Motor neuron (in vitro differentiated cells): ENCODE measurements at regions not wholly inside any gene's neighbourhood (a gene's known extent, or its start where the extent isn't known, plus 50 kb on each side); places are given as distances from the start of the nearest gene placed in this dataset.

Experiments used
- ATAC-seq, 8 experiments: fragments of 200-7000 bp; cut with Tn5 transposase; replicated peaks in 6 of 8; 2 replicates each; pipeline ENCODE4 v1.8.0; 2021; ENCODE audit warnings: mild to moderate bottlenecking in 8 of 8, moderate library complexity in 8 of 8
- H3K27ac ChIP-seq, 2 donors: fragments of 250-450 bp; sonication (Bioruptor Pico); 2 replicates each; pipeline ENCODE4 v1.9.0; 2021; ENCODE audit warnings: antibody characterized with exemption in 2 of 2, mild to moderate bottlenecking in 2 of 2, moderate library complexity in 1 of 2
- H3K4me1 ChIP-seq, 2 donors: fragments of 250-450 bp; sonication (Bioruptor Pico); replicated peaks in 1 of 2; 2 replicates each; pipeline ENCODE4 v1.6.1; 2021; ENCODE audit warnings: antibody characterized with exemption in 2 of 2, mild to moderate bottlenecking in 2 of 2, moderate library complexity in 1 of 2
- H3K4me3 ChIP-seq, 5 donors: fragments of 250-450 bp; sonication (Bioruptor Pico); 2 replicates each; pipeline ENCODE4 v1.9.0; 2021; ENCODE audit warnings: antibody characterized with exemption in 5 of 5, mild to moderate bottlenecking in 5 of 5, moderate library complexity in 4 of 5
- WGBS, 10 experiments: fragments of 450-650 bp; shearing (Covaris generic); methylation state at CpG; one replicate each; pipeline ENCODE4 v1.0.0; 2022; 5-methylcytosine and 5-hydroxymethylcytosine counted together
- in situ Hi-C, 9 experiments: fragments of 400-800 bp; cut with MboI; loops; one replicate each; pipeline ENCODE4 v1.15.0; 2021; ENCODE audit warnings: low sequenced_read_pairs in 9 of 9, low pct_unique_long_range_greater_than_20kb in 2 of 9; ENCODE audit not compliant: unreplicated experiment in 9 of 9

- WGBS, 10 experiments, result 35 to 100% (median 79%) methylated on average over 1 to 4 of the region's 13 CpGs; no CpG with 5 or more reads in 3 of the 10 experiments
- H3K4me1 ChIP-seq, result peaks cover 0 to 7% of the 10 kb centered on the region in 2 donors
- H3K27ac ChIP-seq, result no peak overlapping the region
- in situ Hi-C loops, result no loop called here
- no peak for ATAC-seq
- no peak overlapping the region for H3K4me3 ChIP-seq
These were observed 78.6 kb upstream of the ADRA2C start for GRCh38 chr4:3687538-3687937.

GRCh38 chr4:3686753-3687152 lies 79.4 kb upstream of the ADRA2C start:
- WGBS, 10 experiments, result 0 to 85% (median 51%) methylated on average over 1 to 5 of the region's 8 CpGs; no CpG with 5 or more reads in 1 of the 10 experiments
- peak in 3 of 8 experiments; percentile 59 to 87 (median 65) for ATAC-seq
- no peak overlapping the region for H3K27ac ChIP-seq
- H3K4me1 ChIP-seq, result peaks cover 0 to 7% of the 10 kb centered on the region in 2 donors
- in situ Hi-C loops, result no loop called here
- H3K4me3 ChIP-seq, result no peak overlapping the region

- H3K27ac ChIP-seq, result no peak overlapping the region
- 28 to 87% (median 79%) methylated on average over 2 to 10 of the region's 15 CpGs; no CpG with 5 or more reads in 3 of the 10 experiments for WGBS, 10 experiments
- ATAC-seq, result no peak
- in situ Hi-C loops, result no loop called here
- H3K4me3 ChIP-seq, result no peak overlapping the region
- H3K4me1 ChIP-seq, result peaks cover 0 to 7% of the 10 kb centered on the region in 2 donors
These were observed 81.0 kb upstream of the ADRA2C start for GRCh38 chr4:3685081-3685645.

GRCh38 chr4:3684546-3684945 lies 81.6 kb upstream of the ADRA2C start:
- no peak for ATAC-seq
- in situ Hi-C loops, result no loop called here
- H3K4me3 ChIP-seq, result no peak overlapping the region
- no peak overlapping the region for H3K27ac ChIP-seq
- peaks cover 0 to 12% of the 10 kb centered on the region in 2 donors for H3K4me1 ChIP-seq
- WGBS, 10 experiments, result 56 to 100% (median 92%) methylated on average over 1 to 7 of the region's 8 CpGs; no CpG with 5 or more reads in 5 of the 10 experiments

GRCh38 chr4:3683744-3684421 lies 82.3 kb upstream of the ADRA2C start:
- H3K4me3 ChIP-seq, result no peak overlapping the region
- ATAC-seq, result no peak
- no peak overlapping the region for H3K27ac ChIP-seq
- peaks cover 0 to 12% of the 10 kb centered on the region in 2 donors for H3K4me1 ChIP-seq
- WGBS, 10 experiments, result 60 to 85% (median 76%) methylated on average over 2 to 15 of the region's 30 CpGs; no CpG with 5 or more reads in 6 of the 10 experiments
- in situ Hi-C loops, result no loop called here

- H3K4me3 ChIP-seq, result no peak overlapping the region
- ATAC-seq, result no peak
- WGBS, 10 experiments, result 53% methylated on average over 3 of the region's 28 CpGs; no CpG with 5 or more reads in 9 of the 10 experiments
- in situ Hi-C loops, result no loop called here
- peaks cover 0 to 9% of the 10 kb centered on the region in 2 donors for H3K4me1 ChIP-seq
- H3K27ac ChIP-seq, result no peak overlapping the region
These were observed 83.0 kb upstream of the ADRA2C start for GRCh38 chr4:3683077-3683743.

- ATAC-seq, result no peak
- no peak overlapping the region for H3K4me3 ChIP-seq
- WGBS, 10 experiments, result 30 to 100% (median 83%) methylated on average over 1 to 11 of the region's 19 CpGs; no CpG with 5 or more reads in 3 of the 10 experiments
- peaks cover 2 to 14% of the 10 kb centered on the region in 2 donors for H3K4me1 ChIP-seq
- in situ Hi-C loops, result no loop called here
- no peak overlapping the region for H3K27ac ChIP-seq
These were observed 83.7 kb upstream of the ADRA2C start for GRCh38 chr4:3682236-3683076.

GRCh38 chr4:3681191-3681590 lies 85.0 kb upstream of the ADRA2C start:
- H3K27ac ChIP-seq, result no peak overlapping the region
- ATAC-seq, result no peak
- WGBS, 10 experiments, result 0 to 100% (median 67%) methylated on average over 1 to 9 of the region's 14 CpGs; no CpG with 5 or more reads in 4 of the 10 experiments
- no peak overlapping the region for H3K4me3 ChIP-seq
- peaks cover 11 to 23% of the 10 kb centered on the region in 2 donors for H3K4me1 ChIP-seq
- in situ Hi-C loops, result no loop called here

- 40 to 100% (median 83%) methylated on average over 1 to 13 of the region's 16 CpGs; no CpG with 5 or more reads in 1 of the 10 experiments for WGBS, 10 experiments
- in situ Hi-C loops, result no loop called here
- ATAC-seq, result no peak
- Histone ChIP-seq H3K4me3 (no peak overlapping the region), H3K4me1 (peaks cover 11 to 23% of the 10 kb centered on the region in 2 donors), H3K27ac (no peak overlapping the region)
These were observed 85.5 kb upstream of the ADRA2C start for GRCh38 chr4:3680656-3681055.

- WGBS, 10 experiments, result 40 to 76% (median 42%) methylated on average over 2 to 8 of the region's 25 CpGs; no CpG with 5 or more reads in 5 of the 10 experiments
- H3K4me3 ChIP-seq, result no peak overlapping the region
- H3K27ac ChIP-seq, result no peak overlapping the region
- peaks cover 11 to 23% of the 10 kb centered on the region in 2 donors for H3K4me1 ChIP-seq
- in situ Hi-C loops, result no loop called here
- peak in 2 of 8 experiments; percentile 23 to 47 for ATAC-seq
These were observed 86.3 kb upstream of the ADRA2C start for GRCh38 chr4:3679851-3680311.

GRCh38 chr4:3679071-3679825 lies 86.9 kb upstream of the ADRA2C start:
- Histone ChIP-seq H3K4me3 (no peak overlapping the region), H3K27ac (peak overlapping the region in 1 of 2 donors; percentile 30), H3K4me1 (peaks cover 11 to 27% of the 10 kb centered on the region in 2 donors)
- in situ Hi-C loops, result no loop called here
- no peak for ATAC-seq
- 79 to 93% methylated on average over 8 to 11 of the region's 26 CpGs; no CpG with 5 or more reads in 8 of the 10 experiments for WGBS, 10 experiments

GRCh38 chr4:3677748-3678070 lies 88.5 kb upstream of the ADRA2C start:
- no peak overlapping the region for H3K4me3 ChIP-seq
- WGBS, 10 experiments, result 0 to 30% methylated on average over 1 to 7 of the region's 7 CpGs; no CpG with 5 or more reads in 8 of the 10 experiments
- ATAC-seq, result peak in 5 of 8 experiments; percentile 71 to 84 (median 79)

More at GRCh38 chr4:3677748-3678070, 88.5 kb upstream of the ADRA2C start:
- in situ Hi-C loops, result no loop called here
- Histone ChIP-seq H3K27ac (no peak overlapping the region), H3K4me1 (peaks cover 11 to 28% of the 10 kb centered on the region in 2 donors)
